H9 (cell line): ENCODE measurements at regions not wholly inside any gene's neighbourhood (a gene's known extent, or its start where the extent isn't known, plus 50 kb on each side); places are given as distances from the start of the nearest gene placed in this dataset.

Source experiments
- DNase-seq: peaks from one replicate; pipeline ENCODE4 v3.0.0-alpha.2; 2017
- H2AFZ ChIP-seq: one replicate; pipeline ENCODE4 v1.6.1; 2013; ENCODE audit warnings: mild to moderate bottlenecking, low read length, control low read depth, moderate library complexity
- H2AK5ac ChIP-seq: 2 replicates; pipeline ENCODE4 v1.6.1; 2013; ENCODE audit warnings: low read length, control low read depth, mixed read lengths; ENCODE audit not compliant: insufficient read length
- H2BK120ac ChIP-seq: one replicate; pipeline ENCODE4 v1.6.1; 2013; ENCODE audit warnings: low read depth, mild to moderate bottlenecking, low read length, control low read depth, inconsistent platforms; ENCODE audit not compliant: poor library complexity, severe bottlenecking
- H2BK12ac ChIP-seq: 2 replicates; pipeline ENCODE4 v1.6.1; 2013; ENCODE audit warnings: low read length, control low read depth, mixed read lengths, low read depth; ENCODE audit not compliant: insufficient read length
- H2BK15ac ChIP-seq: 2 replicates; pipeline ENCODE4 v1.6.1; 2013; ENCODE audit warnings: low read depth, low read length, control low read depth
- H2BK20ac ChIP-seq: one replicate; pipeline ENCODE4 v1.6.1; 2013; ENCODE audit warnings: low read depth, mild to moderate bottlenecking, low read length, control low read depth, inconsistent platforms; ENCODE audit not compliant: poor library complexity, severe bottlenecking
- H2BK5ac ChIP-seq: 2 replicates; pipeline ENCODE4 v1.6.1; 2013; ENCODE audit warnings: low read length, control low read depth, mixed read lengths; ENCODE audit not compliant: insufficient read length
- H3K14ac ChIP-seq: 2 replicates; pipeline ENCODE4 v1.6.1; 2013; ENCODE audit warnings: low read length, control low read depth; ENCODE audit not compliant: insufficient read depth
- H3K18ac ChIP-seq: 2 replicates; pipeline ENCODE4 v1.6.1; 2013; ENCODE audit warnings: low read depth, mild to moderate bottlenecking, mixed read lengths, low read length, control low read depth; ENCODE audit not compliant: insufficient read length
- H3K23ac ChIP-seq: 2 replicates; pipeline ENCODE4 v1.6.1; 2013; ENCODE audit warnings: low read length, control low read depth, mixed read lengths, low read depth; ENCODE audit not compliant: insufficient read length
- H3K23me2 ChIP-seq: 2 replicates; pipeline ENCODE4 v1.6.1; 2013; ENCODE audit warnings: low read depth, mild to moderate bottlenecking, mixed read lengths, low read length, control low read depth; ENCODE audit not compliant: insufficient read length, poor library complexity, severe bottlenecking
- H3K27ac ChIP-seq: 2 replicates; pipeline ENCODE4 v1.5.1; 2013; ENCODE audit warnings: low read length, control low read depth, mixed read lengths, low read depth; ENCODE audit not compliant: insufficient read length
- H3K27me3 ChIP-seq: 2 replicates; pipeline ENCODE4 v1.6.1; 2013; ENCODE audit warnings: low read length, control low read depth, inconsistent platforms; ENCODE audit not compliant: insufficient read depth
- H3K4ac ChIP-seq: 2 replicates; pipeline ENCODE4 v1.6.1; 2013; ENCODE audit warnings: low read depth, mild to moderate bottlenecking, control low read depth, inconsistent platforms, low read length, moderate library complexity
- H3K4me1 ChIP-seq: 2 replicates; pipeline ENCODE4 v1.6.1; 2013; ENCODE audit warnings: low read length, control low read depth, inconsistent platforms; ENCODE audit not compliant: insufficient read depth
- H3K4me2 ChIP-seq: 2 replicates; pipeline ENCODE4 v1.6.1; 2013; ENCODE audit warnings: low read length, control low read depth, mixed read lengths; ENCODE audit not compliant: insufficient read length, insufficient read depth
- H3K56ac ChIP-seq: 2 replicates; pipeline ENCODE4 v1.6.1; 2013; ENCODE audit warnings: low read depth, mild to moderate bottlenecking, mixed read lengths, low read length, control low read depth; ENCODE audit not compliant: insufficient read length
- H3K79me1 ChIP-seq: 2 replicates; pipeline ENCODE4 v1.6.1; 2013; ENCODE audit warnings: low read depth, mild to moderate bottlenecking, moderate library complexity, low read length, control low read depth, inconsistent platforms; ENCODE audit not compliant: insufficient read depth, poor library complexity, severe bottlenecking
- H3K79me2 ChIP-seq: 2 replicates; pipeline ENCODE4 v1.6.1; 2013; ENCODE audit warnings: low read length, control low read depth, inconsistent platforms; ENCODE audit not compliant: insufficient read depth
- H3K9ac ChIP-seq: 2 replicates; pipeline ENCODE4 v1.6.1; 2013; ENCODE audit warnings: low read length, control low read depth, mixed read lengths; ENCODE audit not compliant: insufficient read length; ENCODE audit errors: extremely low read depth
- H3K9me3 ChIP-seq: one replicate; pipeline ENCODE4 v1.6.1; 2013; ENCODE audit warnings: low read depth, low read length, inconsistent platforms; ENCODE audit not compliant: control insufficient read depth
- H3T11ph ChIP-seq: one replicate; pipeline ENCODE4 v1.6.1; 2013; ENCODE audit warnings: mild to moderate bottlenecking, low read length, control low read depth, inconsistent platforms
- H4K20me1 ChIP-seq: one replicate; pipeline ENCODE4 v1.6.1; 2013; ENCODE audit not compliant: control insufficient read depth, insufficient read length, insufficient read depth
- H4K5ac ChIP-seq: 2 replicates; pipeline ENCODE4 v1.6.1; 2013; ENCODE audit warnings: low read depth, mild to moderate bottlenecking, mixed read lengths, low read length, control low read depth; ENCODE audit not compliant: insufficient read length
- H4K8ac ChIP-seq: replicated peaks from 2 replicates; pipeline ENCODE4 v1.6.1; 2013; ENCODE audit warnings: low read length, control low read depth, mixed read lengths, low read depth; ENCODE audit not compliant: insufficient read length
- H4K91ac ChIP-seq: 2 replicates; pipeline ENCODE4 v1.6.1; 2013; ENCODE audit warnings: low read depth, mild to moderate bottlenecking, moderate library complexity, mixed read lengths, low read length, control low read depth; ENCODE audit not compliant: insufficient read length
- H3K27ac Mint-ChIP-seq, 3 experiments: 2 replicates in 2 of 3; 3 replicates in 1 of 3; pipeline ENCODE4 v1.8.0; 2020 to 2021; ENCODE audit warnings: mixed read lengths in 3 of 3, mild to moderate bottlenecking in 1 of 3, moderate library complexity in 1 of 3
- H3K27me3 Mint-ChIP-seq: 2 replicates; pipeline ENCODE4 v1.8.0; 2021; ENCODE audit warnings: low read depth, mild to moderate bottlenecking, moderate library complexity, mixed read lengths
- H3K36me3 Mint-ChIP-seq, 3 experiments: 2 replicates in 2 of 3; 3 replicates in 1 of 3; pipeline ENCODE4 v1.8.0; 2020 to 2021; ENCODE audit warnings: low read depth in 3 of 3, mixed read lengths in 3 of 3; ENCODE audit not compliant: insufficient read depth in 1 of 3
- H3K4me1 Mint-ChIP-seq, 2 experiments: 2 replicates each; pipeline ENCODE4 v1.8.0; 2020; ENCODE audit warnings: mixed read lengths in 2 of 2
- H3K4me3 Mint-ChIP-seq, 2 experiments: 2 replicates in 1 of 2; 3 replicates in 1 of 2; pipeline ENCODE4 v1.8.0; 2020 to 2021; ENCODE audit warnings: mild to moderate bottlenecking in 2 of 2, mixed read lengths in 2 of 2, moderate library complexity in 1 of 2
- H3K9me3 Mint-ChIP-seq, 2 experiments: 2 replicates in 1 of 2; 3 replicates in 1 of 2; pipeline ENCODE4 v1.8.0; 2020; ENCODE audit warnings: mild to moderate bottlenecking in 2 of 2, mixed read lengths in 2 of 2, moderate library complexity in 1 of 2
- CTCF ChIP-seq: fragments of 200-600 bp; sonication (generic); conservative IDR thresholded peaks from 3 replicates; pipeline ENCODE4 v1.8.0; 2021; ENCODE audit warnings: antibody characterized with exemption, mild to moderate bottlenecking
- whole genome bisulfite sequencing: extraction: QIAGEN DNeasy Blood & Tissue Kit; methylation state at CpG from one replicate; pipeline ENCODE4 v1.1.7; 2013; ENCODE audit warnings: missing lambda C conversion rate, low lambda C conversion rate, mixed read lengths; ENCODE audit not compliant: insufficient read length; ENCODE audit errors: extremely low coverage; 5-methylcytosine and 5-hydroxymethylcytosine counted together

- no peaks in the 10 kb centered on the region; a peak in 1 of 7 replicates for H3K36me3 Mint-ChIP-seq
These were observed 76.6 kb downstream of the MAF start for GRCh38 chr16:79523971-79524370.

More at GRCh38 chr16:79523971-79524370, 76.6 kb downstream of the MAF start:
- H3T11ph ChIP-seq: no peak overlapping the region
- no peaks in the 10 kb centered on the region for H3K4me1 ChIP-seq
- no peak overlapping the region for H3K14ac ChIP-seq
- Mint-ChIP-seq H3K27ac (peak overlapping the region in 1 of 3 experiments; percentile 28; a peak in 1 of 7 replicates), H3K4me1 (peaks cover 6 to 12% of the 10 kb centered on the region in 2 experiments; a peak in 3 of 4 replicates), H3K4me3 (no peak overlapping the region), H3K27me3 (peaks cover 8% of the 10 kb centered on the region), H3K9me3 (no peaks in the 10 kb centered on the region; a peak in 1 of 5 replicates)
- WGBS: no CpG with 5 or more reads among the region's 9 CpGs
- H4K20me1 ChIP-seq: no peaks in the 10 kb centered on the region
- H3K9me3 ChIP-seq: no peaks in the 10 kb centered on the region
- no peaks in the 10 kb centered on the region for H3K27me3 ChIP-seq
- no peak for DNase-seq
- no peak overlapping the region for H4K91ac ChIP-seq
- no peaks in the 10 kb centered on the region for H3K79me1 ChIP-seq
- no peak overlapping the region for H4K8ac ChIP-seq
- H3K18ac ChIP-seq: no peak overlapping the region
- H3K4ac ChIP-seq: no peak overlapping the region
- no peak overlapping the region for H2BK20ac ChIP-seq
- no peak overlapping the region for H3K56ac ChIP-seq
- TF ChIP-seq CTCF: no peak
- no peak overlapping the region for H3K4me2 ChIP-seq
- H3K9ac ChIP-seq: no peak overlapping the region
- no peak overlapping the region for H3K27ac ChIP-seq
- no peak overlapping the region for H4K5ac ChIP-seq
- no peak overlapping the region for H2BK15ac ChIP-seq
- H3K23ac ChIP-seq: no peak overlapping the region
- no peak overlapping the region for H2BK12ac ChIP-seq
- no peaks in the 10 kb centered on the region for H3K79me2 ChIP-seq
- no peak overlapping the region for H2BK5ac ChIP-seq
- H2AFZ ChIP-seq: no peak overlapping the region
- no peaks in the 10 kb centered on the region for H3K23me2 ChIP-seq
- H2AK5ac ChIP-seq: no peak overlapping the region
- H2BK120ac ChIP-seq: no peak overlapping the region
